Natural killer cell (primary cell): ENCODE measurements at regions not wholly inside any gene's neighbourhood (a gene's known extent, or its start where the extent isn't known, plus 50 kb on each side); places are given as distances from the start of the nearest gene placed in this dataset.

Experiments
- ATAC-seq, 3 donors: fragments of 150-1000 bp in 2 of 3; fragments of 200-7000 bp in 1 of 3; cut with Tn5 transposase; 1 replicate in 1 of 3; 2 replicates in 2 of 3; pipeline ENCODE4 v1.10.0; 2021; ENCODE audit warnings: mild to moderate bottlenecking in 2 of 3, moderate library complexity in 2 of 3
- DNase-seq, 2 donors: peaks; one replicate each; pipeline versions ENCODE4 v3.0.0 to v3.0.0-alpha.2; 2013 to 2021; ENCODE audit warnings: mixed read lengths in 1 of 2
- H3K27ac ChIP-seq: one replicate; pipeline ENCODE4 v1.5.1; 2013; ENCODE audit warnings: mild to moderate bottlenecking, low read length
- H3K27me3 ChIP-seq: one replicate; pipeline ENCODE4 v1.6.1; 2013; ENCODE audit warnings: low read length; ENCODE audit not compliant: control insufficient read depth, insufficient read depth
- H3K36me3 ChIP-seq: one replicate; pipeline ENCODE4 v1.6.1; 2013; ENCODE audit warnings: low read length; ENCODE audit not compliant: control insufficient read depth, insufficient read depth
- H3K4me1 ChIP-seq: one replicate; pipeline ENCODE4 v1.6.1; 2013; ENCODE audit warnings: low read length; ENCODE audit not compliant: control insufficient read depth, insufficient read depth
- H3K4me3 ChIP-seq: one replicate; pipeline ENCODE4 v1.5.1; 2013; ENCODE audit warnings: low read length
- H3K9me3 ChIP-seq: one replicate; pipeline ENCODE4 v1.6.1; 2013; ENCODE audit warnings: low read length; ENCODE audit not compliant: control insufficient read depth, insufficient read depth
- H3K27ac Mint-ChIP-seq, 2 donors: one replicate each; pipeline ENCODE4 v1.8.0; 2022; ENCODE audit warnings: mild to moderate bottlenecking in 2 of 2, mixed read lengths in 2 of 2, moderate library complexity in 1 of 2
- H3K27me3 Mint-ChIP-seq, 2 donors: one replicate each; pipeline ENCODE4 v1.8.0; 2022; ENCODE audit warnings: low read depth in 2 of 2, mixed read lengths in 2 of 2
- H3K36me3 Mint-ChIP-seq: one replicate; pipeline ENCODE4 v1.8.0; 2022; ENCODE audit warnings: mixed read lengths
- H3K4me1 Mint-ChIP-seq, 2 donors: one replicate each; pipeline ENCODE4 v1.8.0; 2022; ENCODE audit warnings: mixed read lengths in 2 of 2
- H3K4me3 Mint-ChIP-seq: one replicate; pipeline ENCODE4 v1.8.0; 2022; ENCODE audit warnings: mild to moderate bottlenecking, moderate library complexity, mixed read lengths
- H3K9me3 Mint-ChIP-seq, 2 donors: one replicate each; pipeline ENCODE4 v1.8.0; 2022; ENCODE audit warnings: mixed read lengths in 2 of 2
- CTCF ChIP-seq: fragments of 200-600 bp; IDR thresholded peaks from one replicate; pipeline ENCODE4 v1.8.0; 2022; ENCODE audit warnings: antibody characterized with exemption
- WGBS: methylation state at CpG from one replicate; pipeline ENCODE4 v1.1.7; 2013; ENCODE audit warnings: missing lambda C conversion rate; ENCODE audit not compliant: insufficient coverage; 5-methylcytosine and 5-hydroxymethylcytosine counted together
- intact Hi-C: fragments of 100-400 bp; cut with micrococcal nuclease; formaldehyde crosslinking; loops from one replicate; pipeline ENCODE4 v1.14.2; 2022

DNA sequence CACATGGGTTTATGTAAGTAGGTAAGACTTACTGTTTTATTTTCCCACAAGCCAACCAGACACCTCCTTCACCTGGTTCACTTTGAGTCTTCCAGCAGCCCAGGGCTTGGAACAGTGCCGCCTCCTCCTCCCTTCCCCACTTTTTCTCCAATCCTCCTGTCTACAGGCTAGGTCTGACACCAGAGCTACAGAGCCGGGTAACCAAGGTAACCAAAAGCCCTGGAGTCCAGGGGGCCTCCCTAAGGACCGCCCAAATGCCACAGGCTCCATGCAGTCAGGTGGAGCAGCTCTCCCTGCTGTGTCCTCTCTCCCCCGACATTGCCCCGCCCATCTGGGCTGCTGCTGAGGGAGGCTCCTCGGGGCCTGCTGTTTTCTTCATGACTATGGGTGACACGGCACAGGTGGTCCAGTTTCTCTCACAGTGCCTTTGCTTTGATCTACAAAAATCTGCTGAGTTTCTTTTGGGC lies 138.0 kb upstream of the EFNA5 start:
- ATAC-seq (no peak), DNase-seq (no peak)
- no peak overlapping the region for H3K4me3 ChIP-seq
- intact Hi-C loops = no loop called here
- WGBS = 83% methylated on average over 7 of the region's 7 CpGs
- no peak for TF ChIP-seq CTCF
- H3K36me3 Mint-ChIP-seq = no peaks in the 10 kb centered on the region
- H3K9me3 ChIP-seq = no peaks in the 10 kb centered on the region
- no peaks in the 10 kb centered on the region for H3K9me3 Mint-ChIP-seq
- H3K27me3 ChIP-seq = no peaks in the 10 kb centered on the region
- no peak overlapping the region for H3K27ac Mint-ChIP-seq
- no peaks in the 10 kb centered on the region for H3K4me1 Mint-ChIP-seq
- no peak overlapping the region for H3K27ac ChIP-seq
- H3K4me3 Mint-ChIP-seq = no peak overlapping the region
- H3K4me1 ChIP-seq = no peaks in the 10 kb centered on the region
- peaks cover 0 to 8% of the 10 kb centered on the region in 2 donors for H3K27me3 Mint-ChIP-seq
- no peaks in the 10 kb centered on the region for H3K36me3 ChIP-seq

GRCh38 chr5:107807431-107807830 lies 136.7 kb upstream of the EFNA5 start:
- Histone ChIP-seq H3K27me3 (no peaks in the 10 kb centered on the region), H3K4me3 (no peak overlapping the region), H3K27ac (no peak overlapping the region), H3K9me3 (no peaks in the 10 kb centered on the region), H3K4me1 (no peaks in the 10 kb centered on the region), H3K36me3 (no peaks in the 10 kb centered on the region)
- Mint-ChIP-seq H3K9me3 (no peaks in the 10 kb centered on the region), H3K36me3 (no peaks in the 10 kb centered on the region), H3K4me1 (no peaks in the 10 kb centered on the region), H3K4me3 (no peak overlapping the region), H3K27ac (no peak overlapping the region), H3K27me3 (peaks cover 0 to 3% of the 10 kb centered on the region in 2 donors)
- intact Hi-C loops = no loop called here
- no peak for DNase-seq
- ATAC-seq = no peak
- TF ChIP-seq CTCF = no peak
- 82% methylated on average over 5 of the region's 5 CpGs for WGBS

GRCh38 chr5:107806705-107807104 lies 136.0 kb upstream of the EFNA5 start:
- intact Hi-C loops = no loop called here
- no peaks in the 10 kb centered on the region for H3K27me3 ChIP-seq
- Mint-ChIP-seq H3K4me3 (no peak overlapping the region), H3K27me3 (no peaks in the 10 kb centered on the region), H3K27ac (no peak overlapping the region), H3K36me3 (no peaks in the 10 kb centered on the region), H3K9me3 (no peaks in the 10 kb centered on the region), H3K4me1 (no peaks in the 10 kb centered on the region)
- no peaks in the 10 kb centered on the region for H3K36me3 ChIP-seq
- no peak overlapping the region for H3K4me3 ChIP-seq
- ATAC-seq = no peak
- TF ChIP-seq CTCF = no peak
- WGBS = no CpG with 5 or more reads among the region's 1 CpG
- H3K9me3 ChIP-seq = no peaks in the 10 kb centered on the region
- DNase-seq = no peak
- no peaks in the 10 kb centered on the region for H3K4me1 ChIP-seq
- H3K27ac ChIP-seq = no peak overlapping the region

GRCh38 chr5:107806271-107806670 lies 135.5 kb upstream of the EFNA5 start:
- H3K27me3 Mint-ChIP-seq = no peaks in the 10 kb centered on the region
- H3K27ac ChIP-seq = no peak overlapping the region
- no peaks in the 10 kb centered on the region for H3K9me3 Mint-ChIP-seq
- intact Hi-C loops = no loop called here
- WGBS = 75% methylated on average over 2 of the region's 5 CpGs
- H3K4me3 ChIP-seq = no peak overlapping the region
- DNase-seq (no peak), ATAC-seq (no peak)
- no peaks in the 10 kb centered on the region for H3K9me3 ChIP-seq
- no peak for TF ChIP-seq CTCF
- no peaks in the 10 kb centered on the region for H3K4me1 ChIP-seq
- H3K4me3 Mint-ChIP-seq = no peak overlapping the region
- no peaks in the 10 kb centered on the region for H3K36me3 ChIP-seq
- no peaks in the 10 kb centered on the region for H3K36me3 Mint-ChIP-seq
- H3K27me3 ChIP-seq = no peaks in the 10 kb centered on the region
- H3K27ac Mint-ChIP-seq = no peak overlapping the region
- H3K4me1 Mint-ChIP-seq = no peaks in the 10 kb centered on the region
